ENCODE measurements at regions not wholly inside any gene's neighbourhood (a gene's known extent, or its start where the extent isn't known, plus 50 kb on each side); places are given as distances from the start of the nearest gene placed in this dataset.
"Not testable (repeated sequence)": the region's sequence is repeated elsewhere in the genome, so short reads cannot be mapped to it uniquely, and the experiment has no call there.

GRCh38 chr9:31415164-31415563, 969.3 kb upstream of the ACO1 start:
- H3K27ac ChIP-seq (ENCODE audit: low read length), result no peak overlapping the region
- intact Hi-C loops (cut with micrococcal nuclease), result no loop called here
- H3K9me3 ChIP-seq (ENCODE audit: control insufficient read depth, insufficient read depth, low read length), result no peaks in the 10 kb centered on the region
- no peak overlapping the region for H3K4me3 Mint-ChIP-seq
- peaks cover 6% of the 10 kb centered on the region for H3K36me3 Mint-ChIP-seq
- H3K36me3 ChIP-seq (ENCODE audit: control insufficient read depth, insufficient read depth, low read length), result no peaks in the 10 kb centered on the region
- DNase-seq (no peak), ATAC-seq (no peak)
- no peak for TF ChIP-seq CTCF (IDR thresholded peaks at IDR 0.05)
- H3K27ac Mint-ChIP-seq, result no peak overlapping the region
- no peaks in the 10 kb centered on the region for H3K4me1 Mint-ChIP-seq
- H3K27me3 Mint-ChIP-seq (ENCODE audit: low read depth in 2 of 2), result no peaks in the 10 kb centered on the region
- no peaks in the 10 kb centered on the region for H3K4me1 ChIP-seq (ENCODE audit: control insufficient read depth, insufficient read depth, low read length)
- H3K4me3 ChIP-seq (ENCODE audit: low read length), result no peak overlapping the region
- no peaks in the 10 kb centered on the region for H3K27me3 ChIP-seq (ENCODE audit: control insufficient read depth, insufficient read depth, low read length)
- H3K9me3 Mint-ChIP-seq, result peaks cover 0 to 2% of the 10 kb centered on the region in 2 donors

GRCh38 chr9:31418419-31418818, 966.0 kb upstream of the ACO1 start:
- WGBS (ENCODE audit: insufficient coverage), result 96% methylated on average over 4 of the region's 4 CpGs
- intact Hi-C loops (cut with micrococcal nuclease), result no loop called here
- Histone ChIP-seq H3K4me1 (ENCODE audit: control insufficient read depth, insufficient read depth, low read length) (no peaks in the 10 kb centered on the region), H3K27me3 (ENCODE audit: control insufficient read depth, insufficient read depth, low read length) (no peaks in the 10 kb centered on the region), H3K9me3 (ENCODE audit: control insufficient read depth, insufficient read depth, low read length) (no peaks in the 10 kb centered on the region), H3K27ac (ENCODE audit: low read length) (no peak overlapping the region), H3K4me3 (ENCODE audit: low read length) (no peak overlapping the region), H3K36me3 (ENCODE audit: control insufficient read depth, insufficient read depth, low read length) (no peaks in the 10 kb centered on the region)
- Mint-ChIP-seq H3K9me3 (peaks cover 0 to 4% of the 10 kb centered on the region in 2 donors), H3K4me1 (no peaks in the 10 kb centered on the region), H3K36me3 (no peaks in the 10 kb centered on the region), H3K4me3 (no peak overlapping the region), H3K27me3 (ENCODE audit: low read depth in 2 of 2) (no peaks in the 10 kb centered on the region), H3K27ac (no peak overlapping the region)
- ATAC-seq (no peak), DNase-seq (no peak)
- TF ChIP-seq CTCF (IDR thresholded peaks at IDR 0.05), result no peak

- H3K27ac ChIP-seq (ENCODE audit: low read length); H3K9me3 Mint-ChIP-seq; H3K4me3 ChIP-seq (ENCODE audit: low read length); intact Hi-C loops (cut with micrococcal nuclease); H3K36me3 Mint-ChIP-seq; H3K9me3 ChIP-seq (ENCODE audit: control insufficient read depth, insufficient read depth, low read length); H3K4me3 Mint-ChIP-seq; H3K4me1 Mint-ChIP-seq; H3K4me1 ChIP-seq (ENCODE audit: control insufficient read depth, insufficient read depth, low read length); H3K27ac Mint-ChIP-seq; ATAC-seq; H3K27me3 ChIP-seq (ENCODE audit: control insufficient read depth, insufficient read depth, low read length); DNase-seq; H3K27me3 Mint-ChIP-seq (ENCODE audit: low read depth in 2 of 2); H3K36me3 ChIP-seq (ENCODE audit: control insufficient read depth, insufficient read depth, low read length): not testable (repeated sequence)
- WGBS (ENCODE audit: insufficient coverage), result 93% methylated on average over 3 of the region's 7 CpGs
Measured at GRCh38 chr9:31443630-31444457, 940.6 kb upstream of the ACO1 start.

GRCh38 chr9:31445357-31445756, 939.1 kb upstream of the ACO1 start:
- ATAC-seq (no peak), DNase-seq (no peak)
- no peaks in the 10 kb centered on the region for H3K27me3 Mint-ChIP-seq (ENCODE audit: low read depth in 2 of 2)
- H3K4me1 ChIP-seq (ENCODE audit: control insufficient read depth, insufficient read depth, low read length), result no peaks in the 10 kb centered on the region
- H3K9me3 Mint-ChIP-seq, result peaks cover 6 to 8% of the 10 kb centered on the region in 2 donors
- TF ChIP-seq CTCF (IDR thresholded peaks at IDR 0.05), result no peak
- no peak overlapping the region for H3K4me3 ChIP-seq (ENCODE audit: low read length)
- no peaks in the 10 kb centered on the region for H3K27me3 ChIP-seq (ENCODE audit: control insufficient read depth, insufficient read depth, low read length)
- H3K9me3 ChIP-seq (ENCODE audit: control insufficient read depth, insufficient read depth, low read length), result no peaks in the 10 kb centered on the region
- H3K27ac Mint-ChIP-seq, result no peak overlapping the region
- H3K27ac ChIP-seq (ENCODE audit: low read length), result no peak overlapping the region
- WGBS (ENCODE audit: insufficient coverage), result no CpG with 5 or more reads among the region's 1 CpG
- intact Hi-C loops (cut with micrococcal nuclease), result no loop called here
- H3K4me3 Mint-ChIP-seq, result no peak overlapping the region
- H3K36me3 ChIP-seq (ENCODE audit: control insufficient read depth, insufficient read depth, low read length), result no peaks in the 10 kb centered on the region
- no peaks in the 10 kb centered on the region for H3K36me3 Mint-ChIP-seq
- no peaks in the 10 kb centered on the region for H3K4me1 Mint-ChIP-seq
